ENCODE measurements at regions not wholly inside any gene's neighbourhood (a gene's known extent, or its start where the extent isn't known, plus 50 kb on each side); places are given as distances from the start of the nearest gene placed in this dataset.
"Not testable (repeated sequence)": the region's sequence is repeated elsewhere in the genome, so short reads cannot be mapped to it uniquely, and the experiment has no call there.

- H3K9me3 ChIP-seq (ENCODE audit: insufficient read depth, low read depth, low read length) = peaks cover 46% of the 10 kb centered on the region
- peaks cover 48% of the 10 kb centered on the region for H3K9me3 Mint-ChIP-seq (ENCODE audit: unreplicated experiment)
- not testable (repeated sequence) for H3K79me2 ChIP-seq (ENCODE audit: insufficient read depth, low read length); H3K4me1 Mint-ChIP-seq (ENCODE audit: low read depth, unreplicated experiment); H3K36me3 Mint-ChIP-seq (ENCODE audit: low read depth, unreplicated experiment); H3K9ac ChIP-seq (ENCODE audit: low read length); H3K27me3 ChIP-seq (ENCODE audit: insufficient read depth, low read length); DNase-seq (ENCODE audit: low read depth); H3K27ac Mint-ChIP-seq (ENCODE audit: unreplicated experiment); H3K4me3 ChIP-seq (ENCODE audit: insufficient read depth, low read depth, low read length); FAIRE-seq; H3K4me1 ChIP-seq (ENCODE audit: insufficient read depth, low read length); H3K27me3 Mint-ChIP-seq (ENCODE audit: low read depth, unreplicated experiment); H2AFZ ChIP-seq (ENCODE audit: low read depth, low read length); H4K20me1 ChIP-seq (ENCODE audit: insufficient read depth, low read length); H3K27ac ChIP-seq (ENCODE audit: low read depth, low read length); H3K36me3 ChIP-seq (ENCODE audit: insufficient read depth, low read length); H3K4me2 ChIP-seq (ENCODE audit: low read length); H3K4me3 Mint-ChIP-seq (ENCODE audit: unreplicated experiment)
These were observed 1149.5 kb downstream of the RPIA start for GRCh38 chr2:89840781-89841475.

GRCh38 chr2:89841476-89841840 lies 1150.0 kb downstream of the RPIA start:
- H3K4me3 ChIP-seq (ENCODE audit: insufficient read depth, low read depth, low read length) = no peak overlapping the region
- Mint-ChIP-seq H3K4me1 (ENCODE audit: low read depth, unreplicated experiment) (no peaks in the 10 kb centered on the region), H3K27ac (ENCODE audit: unreplicated experiment) (no peak overlapping the region), H3K27me3 (ENCODE audit: low read depth, unreplicated experiment) (no peaks in the 10 kb centered on the region), H3K36me3 (ENCODE audit: low read depth, unreplicated experiment) (no peaks in the 10 kb centered on the region), H3K4me3 (ENCODE audit: unreplicated experiment) (no peak overlapping the region), H3K9me3 (ENCODE audit: unreplicated experiment) (peaks cover 43% of the 10 kb centered on the region)
- H3K9me3 ChIP-seq (ENCODE audit: insufficient read depth, low read depth, low read length) = peaks cover 41% of the 10 kb centered on the region
- no peaks in the 10 kb centered on the region for H3K27me3 ChIP-seq (ENCODE audit: insufficient read depth, low read length)
- no peaks in the 10 kb centered on the region for H3K79me2 ChIP-seq (ENCODE audit: insufficient read depth, low read length)
- H3K9ac ChIP-seq (ENCODE audit: low read length) = no peak overlapping the region
- H2AFZ ChIP-seq (ENCODE audit: low read depth, low read length) = no peak overlapping the region
- FAIRE-seq = no peak
- TF ChIP-seq EZH2 (IDR thresholded peaks at IDR 0.05; ENCODE audit: insufficient read depth, low read length) = no peak
- TF ChIP-seq CTCF (IDR thresholded peaks at IDR 0.05; ENCODE audit: insufficient read depth, low read depth, low read length) = no peak
- no peak overlapping the region for H3K27ac ChIP-seq (ENCODE audit: low read depth, low read length)
- no peak overlapping the region for H3K4me2 ChIP-seq (ENCODE audit: low read length)
- H3K4me1 ChIP-seq (ENCODE audit: insufficient read depth, low read length) = no peaks in the 10 kb centered on the region
- no peak for DNase-seq (ENCODE audit: low read depth)
- H4K20me1 ChIP-seq (ENCODE audit: insufficient read depth, low read length) = no peaks in the 10 kb centered on the region
- no peaks in the 10 kb centered on the region for H3K36me3 ChIP-seq (ENCODE audit: insufficient read depth, low read length)

- Histone ChIP-seq H3K27me3 (ENCODE audit: insufficient read depth, low read length) (no peaks in the 10 kb centered on the region), H3K27ac (ENCODE audit: low read depth, low read length) (no peak overlapping the region), H3K4me2 (ENCODE audit: low read length) (no peak overlapping the region), H3K9ac (ENCODE audit: low read length) (no peak overlapping the region), H4K20me1 (ENCODE audit: insufficient read depth, low read length) (no peaks in the 10 kb centered on the region), H3K9me3 (ENCODE audit: insufficient read depth, low read depth, low read length) (peaks cover 35% of the 10 kb centered on the region), H3K4me1 (ENCODE audit: insufficient read depth, low read length) (no peaks in the 10 kb centered on the region), H3K36me3 (ENCODE audit: insufficient read depth, low read length) (no peaks in the 10 kb centered on the region), H2AFZ (ENCODE audit: low read depth, low read length) (no peak overlapping the region), H3K79me2 (ENCODE audit: insufficient read depth, low read length) (no peaks in the 10 kb centered on the region), H3K4me3 (ENCODE audit: insufficient read depth, low read depth, low read length) (no peak overlapping the region)
- TF ChIP-seq CTCF (IDR thresholded peaks at IDR 0.05; ENCODE audit: insufficient read depth, low read depth, low read length) (no peak), EZH2 (IDR thresholded peaks at IDR 0.05; ENCODE audit: insufficient read depth, low read length) (no peak)
- peaks cover 37% of the 10 kb centered on the region for H3K9me3 Mint-ChIP-seq (ENCODE audit: unreplicated experiment)
- H3K4me3 Mint-ChIP-seq (ENCODE audit: unreplicated experiment) = no peak overlapping the region
- DNase-seq (ENCODE audit: low read depth) (no peak), FAIRE-seq (no peak)
- no peak overlapping the region for H3K27ac Mint-ChIP-seq (ENCODE audit: unreplicated experiment)
- H3K27me3 Mint-ChIP-seq (ENCODE audit: low read depth, unreplicated experiment) = no peaks in the 10 kb centered on the region
- H3K4me1 Mint-ChIP-seq (ENCODE audit: low read depth, unreplicated experiment) = no peaks in the 10 kb centered on the region
- H3K36me3 Mint-ChIP-seq (ENCODE audit: low read depth, unreplicated experiment) = no peaks in the 10 kb centered on the region
These were observed 1150.9 kb downstream of the RPIA start for GRCh38 chr2:89842180-89842908.
